ENCODE measurements at regions not wholly inside any gene's neighbourhood (a gene's known extent, or its start where the extent isn't known, plus 50 kb on each side); places are given as distances from the start of the nearest gene placed in this dataset.

GRCh38 chr2:102091908-102092307 is 50.6 kb upstream of the IL1R1 start:
- Histone ChIP-seq H3K36me3 (no peaks in the 10 kb centered on the region), H3K9me3 (no peaks in the 10 kb centered on the region), H3K27me3 (no peaks in the 10 kb centered on the region), H3K27ac (no peak overlapping the region), H3K4me3 (no peak overlapping the region), H3K4me1 (no peaks in the 10 kb centered on the region)
- TF ChIP-seq CTCF (IDR thresholded peaks at IDR 0.05) (no peak), POLR2AphosphoS5 (IDR thresholded peaks at IDR 0.05) (no peak), POLR2A (IDR thresholded peaks at IDR 0.05) (no peak)
- DNase-seq (ENCODE audit: low spot score in 2 of 2), result no peak
- intact Hi-C loops (cut with DNase I; ENCODE audit: low total_unique reads), result no loop called here

- intact Hi-C loops (cut with DNase I; ENCODE audit: low total_unique reads), result no loop called here
- Histone ChIP-seq H3K4me1 (no peaks in the 10 kb centered on the region), H3K4me3 (no peak overlapping the region), H3K9me3 (no peaks in the 10 kb centered on the region), H3K36me3 (no peaks in the 10 kb centered on the region), H3K27me3 (no peaks in the 10 kb centered on the region), H3K27ac (no peak overlapping the region)
- DNase-seq (ENCODE audit: low spot score in 2 of 2), result no peak
- no peak for TF ChIP-seq CTCF (IDR thresholded peaks at IDR 0.05)
- TF ChIP-seq POLR2AphosphoS5 (IDR thresholded peaks at IDR 0.05), result no peak
- no peak for TF ChIP-seq POLR2A (IDR thresholded peaks at IDR 0.05)
These were observed 50.0 kb upstream of the IL1R1 start for GRCh38 chr2:102092535-102092934.
